KOPT-K1 (cell line): ENCODE measurements at regions not wholly inside any gene's neighbourhood (a gene's known extent, or its start where the extent isn't known, plus 50 kb on each side); places are given as distances from the start of the nearest gene placed in this dataset.

Experiments used
- H3K27ac ChIP-seq: fragments of 200-600 bp; sonication (generic); 2 replicates; pipeline ENCODE4 v1.5.1; 2016; ENCODE audit warnings: antibody characterized with exemption, mild to moderate bottlenecking, low read depth, low read length; ENCODE audit not compliant: poor library complexity, severe bottlenecking
- H3K36me3 ChIP-seq: fragments of 200-600 bp; sonication (generic); 2 replicates; pipeline ENCODE4 v1.5.1; 2017; ENCODE audit warnings: antibody characterized with exemption, mild to moderate bottlenecking, low read length, moderate library complexity; ENCODE audit not compliant: insufficient read depth
- H3K9me3 ChIP-seq: fragments of 200-600 bp; sonication (generic); 2 replicates; pipeline ENCODE4 v1.5.1; 2017; ENCODE audit warnings: antibody characterized with exemption, low read length, mild to moderate bottlenecking; ENCODE audit not compliant: insufficient read depth, poor library complexity, severe bottlenecking

- Histone ChIP-seq H3K27ac (no peak overlapping the region), H3K36me3 (no peaks in the 10 kb centered on the region), H3K9me3 (peaks cover 14% of the 10 kb centered on the region)
These were observed 74.5 kb upstream of the IL2 start for GRCh38 chr4:122531038-122531437.

DNA sequence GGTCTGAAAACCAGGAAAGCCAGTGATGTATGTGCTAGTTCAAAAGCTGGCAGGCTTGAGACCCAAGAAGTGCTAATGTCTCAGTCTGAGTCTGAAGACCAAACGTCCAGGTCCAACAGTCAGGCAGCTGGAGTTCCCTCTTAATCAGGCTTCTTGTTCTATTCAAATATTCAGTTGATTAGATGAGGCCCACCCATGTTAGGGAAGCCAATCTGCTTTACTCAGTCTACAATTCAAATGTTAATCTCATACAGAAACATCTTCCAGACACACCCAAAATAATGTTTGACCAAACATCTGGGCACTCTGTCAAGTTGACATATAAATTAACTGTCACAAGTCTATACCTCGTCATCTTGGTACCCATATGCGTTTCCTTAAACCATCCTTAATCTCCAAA, 72.4 kb upstream of the IL2 start:
- Histone ChIP-seq H3K27ac (no peak overlapping the region), H3K36me3 (no peaks in the 10 kb centered on the region), H3K9me3 (peaks cover 7% of the 10 kb centered on the region)

- peaks cover 9% of the 10 kb centered on the region for H3K9me3 ChIP-seq
- no peaks in the 10 kb centered on the region for H3K36me3 ChIP-seq
- H3K27ac ChIP-seq: no peak overlapping the region
These were observed 69.3 kb upstream of the IL2 start for GRCh38 chr4:122525865-122526264.

- H3K27ac ChIP-seq: no peak overlapping the region
- H3K36me3 ChIP-seq: no peaks in the 10 kb centered on the region
- peaks cover 9% of the 10 kb centered on the region for H3K9me3 ChIP-seq
These were observed 67.7 kb upstream of the IL2 start for GRCh38 chr4:122524176-122524575.

DNA sequence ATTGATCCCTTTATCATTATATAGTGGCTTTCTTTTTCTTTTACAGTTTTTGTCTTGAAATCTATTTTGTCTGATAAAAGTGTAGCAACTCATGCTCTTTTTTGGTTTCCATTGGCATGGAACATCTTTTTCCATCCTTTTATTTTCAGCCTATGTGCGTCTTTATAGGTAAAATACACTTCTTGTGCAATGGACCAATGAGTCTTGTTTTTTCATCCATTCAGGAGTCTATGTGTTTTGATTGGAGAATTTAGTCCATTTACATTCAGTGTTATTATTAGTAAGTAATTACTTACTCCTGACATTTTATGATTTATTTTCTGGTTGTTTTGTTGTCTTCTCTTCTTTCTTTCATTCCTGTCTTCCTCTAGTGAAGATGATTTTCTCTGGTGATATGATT, 66.4 kb upstream of the IL2 start:
- H3K9me3 ChIP-seq: peaks cover 9% of the 10 kb centered on the region
- no peaks in the 10 kb centered on the region for H3K36me3 ChIP-seq
- no peak overlapping the region for H3K27ac ChIP-seq

GRCh38 chr4:122517345-122517744, 60.8 kb upstream of the IL2 start:
- Histone ChIP-seq H3K27ac (no peak overlapping the region), H3K36me3 (no peaks in the 10 kb centered on the region), H3K9me3 (no peaks in the 10 kb centered on the region)

GRCh38 chr4:122516376-122516775, 59.9 kb upstream of the IL2 start:
- Histone ChIP-seq H3K9me3 (no peaks in the 10 kb centered on the region), H3K36me3 (no peaks in the 10 kb centered on the region), H3K27ac (no peak overlapping the region)

DNA sequence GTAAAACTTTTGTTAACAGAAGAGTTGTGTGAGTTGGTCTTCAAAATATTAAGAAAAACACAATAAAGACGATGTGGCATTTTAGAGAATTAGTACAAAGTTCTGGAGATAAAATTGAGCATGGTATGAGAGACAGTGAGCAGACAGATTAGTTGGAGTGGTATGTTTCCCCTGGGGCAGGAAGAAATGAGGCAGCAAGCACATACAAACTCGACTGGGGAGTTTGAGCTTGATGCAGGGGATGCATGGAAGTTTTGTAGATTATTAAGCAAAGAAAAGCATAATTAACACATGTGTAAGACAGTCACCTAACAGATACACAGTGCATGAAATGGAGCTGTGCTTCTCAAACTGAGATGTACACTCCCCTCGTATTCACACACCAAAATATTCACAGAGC, 58.1 kb upstream of the IL2 start:
- no peaks in the 10 kb centered on the region for H3K36me3 ChIP-seq
- no peaks in the 10 kb centered on the region for H3K9me3 ChIP-seq
- no peak overlapping the region for H3K27ac ChIP-seq

DNA sequence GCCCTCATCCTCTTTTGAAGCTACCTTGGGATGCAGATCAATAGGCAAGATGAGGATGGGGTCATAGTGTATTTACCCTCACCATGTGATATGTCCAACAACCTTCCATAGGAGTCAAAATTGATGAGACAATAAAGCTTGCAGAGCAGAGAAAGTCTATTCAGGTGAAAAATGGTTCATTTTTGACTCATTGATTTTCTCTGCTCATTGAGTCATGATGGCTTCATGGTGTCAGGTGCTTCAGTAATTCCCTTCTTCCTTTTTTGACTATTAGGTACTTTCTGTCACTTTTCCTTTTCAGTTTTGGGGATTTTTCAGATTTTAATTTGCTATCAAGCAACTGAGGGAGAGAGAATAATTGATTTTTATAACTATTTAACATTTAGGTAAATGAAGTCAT, 55.9 kb upstream of the IL2 start:
- H3K36me3 ChIP-seq: no peaks in the 10 kb centered on the region
- H3K9me3 ChIP-seq: no peaks in the 10 kb centered on the region
- H3K27ac ChIP-seq: no peak overlapping the region

DNA sequence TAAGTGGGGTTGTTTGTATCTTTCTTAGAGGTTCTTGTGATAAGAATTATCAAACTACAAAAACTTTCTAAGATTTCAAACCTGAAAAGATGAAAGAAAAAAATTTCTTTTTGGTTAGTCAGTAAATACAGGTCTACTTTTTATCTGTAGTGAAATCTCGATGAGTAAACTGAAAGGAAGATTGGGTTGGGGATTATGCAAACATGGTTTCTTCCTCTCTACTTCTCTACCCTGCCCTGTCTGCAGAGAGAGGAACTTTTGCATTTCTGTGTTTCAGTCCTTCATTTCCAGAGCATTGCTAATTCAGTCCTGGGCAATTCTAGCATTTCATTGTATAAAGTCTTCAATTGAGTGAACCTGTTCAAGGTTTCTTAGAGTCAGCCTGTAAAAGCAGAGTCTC, 51.6 kb upstream of the IL2 start:
- no peaks in the 10 kb centered on the region for H3K9me3 ChIP-seq
- no peaks in the 10 kb centered on the region for H3K36me3 ChIP-seq
- H3K27ac ChIP-seq: peak overlapping the region; percentile 2
